ENCODE measurements at regions not wholly inside any gene's neighbourhood (a gene's known extent, or its start where the extent isn't known, plus 50 kb on each side); places are given as distances from the start of the nearest gene placed in this dataset.

DNA sequence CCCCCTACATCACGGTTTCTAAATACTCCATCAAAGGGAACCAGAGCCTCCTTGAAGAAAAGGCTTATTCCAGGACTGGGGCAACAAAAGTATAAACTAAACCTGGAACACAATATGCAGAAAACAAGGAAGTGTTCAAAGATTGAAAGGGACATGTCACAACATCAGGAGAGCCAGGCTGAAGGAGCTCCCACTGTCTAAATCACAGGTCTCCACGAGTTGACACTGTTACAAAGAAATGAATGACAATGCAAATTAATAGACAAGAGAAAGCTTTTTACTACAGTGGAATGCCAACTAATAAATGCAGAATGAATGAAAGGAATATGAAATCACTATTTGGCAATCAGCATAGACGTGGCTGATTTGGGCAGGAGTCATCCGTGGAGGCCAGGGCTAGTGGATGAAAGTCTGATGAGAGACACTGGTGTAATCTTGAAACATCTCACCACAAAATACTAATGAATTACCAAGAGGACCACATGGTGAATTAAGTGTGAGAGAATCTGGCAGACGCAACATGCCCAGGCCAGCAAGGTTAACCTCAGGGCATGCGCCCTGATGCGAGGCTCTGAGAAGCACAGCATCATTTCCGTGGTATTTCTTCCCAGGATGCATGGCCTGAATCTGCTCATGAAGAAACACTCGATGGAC is 123.8 kb upstream of the TJP1 start:
- TF ChIP-seq, protein P1, sequence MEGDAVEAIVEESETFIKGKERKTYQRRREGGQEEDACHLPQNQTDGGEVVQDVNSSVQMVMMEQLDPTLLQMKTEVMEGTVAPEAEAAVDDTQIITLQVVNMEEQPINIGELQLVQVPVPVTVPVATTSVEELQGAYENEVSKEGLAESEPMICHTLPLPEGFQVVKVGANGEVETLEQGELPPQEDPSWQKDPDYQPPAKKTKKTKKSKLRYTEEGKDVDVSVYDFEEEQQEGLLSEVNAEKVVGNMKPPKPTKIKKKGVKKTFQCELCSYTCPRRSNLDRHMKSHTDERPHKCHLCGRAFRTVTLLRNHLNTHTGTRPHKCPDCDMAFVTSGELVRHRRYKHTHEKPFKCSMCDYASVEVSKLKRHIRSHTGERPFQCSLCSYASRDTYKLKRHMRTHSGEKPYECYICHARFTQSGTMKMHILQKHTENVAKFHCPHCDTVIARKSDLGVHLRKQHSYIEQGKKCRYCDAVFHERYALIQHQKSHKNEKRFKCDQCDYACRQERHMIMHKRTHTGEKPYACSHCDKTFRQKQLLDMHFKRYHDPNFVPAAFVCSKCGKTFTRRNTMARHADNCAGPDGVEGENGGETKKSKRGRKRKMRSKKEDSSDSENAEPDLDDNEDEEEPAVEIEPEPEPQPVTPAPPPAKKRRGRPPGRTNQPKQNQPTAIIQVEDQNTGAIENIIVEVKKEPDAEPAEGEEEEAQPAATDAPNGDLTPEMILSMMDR (IDR thresholded peaks at IDR 0.05 in 4 of 5, conservative IDR thresholded peaks at IDR 0.05 in 1 of 5), result no peak
- no peak for TF ChIP-seq POLR2A (IDR thresholded peaks at IDR 0.05)
